ENCODE measurements at regions not wholly inside any gene's neighbourhood (a gene's known extent, or its start where the extent isn't known, plus 50 kb on each side); places are given as distances from the start of the nearest gene placed in this dataset.
"Not testable (repeated sequence)": the region's sequence is repeated elsewhere in the genome, so short reads cannot be mapped to it uniquely, and the experiment has no call there.

DNA sequence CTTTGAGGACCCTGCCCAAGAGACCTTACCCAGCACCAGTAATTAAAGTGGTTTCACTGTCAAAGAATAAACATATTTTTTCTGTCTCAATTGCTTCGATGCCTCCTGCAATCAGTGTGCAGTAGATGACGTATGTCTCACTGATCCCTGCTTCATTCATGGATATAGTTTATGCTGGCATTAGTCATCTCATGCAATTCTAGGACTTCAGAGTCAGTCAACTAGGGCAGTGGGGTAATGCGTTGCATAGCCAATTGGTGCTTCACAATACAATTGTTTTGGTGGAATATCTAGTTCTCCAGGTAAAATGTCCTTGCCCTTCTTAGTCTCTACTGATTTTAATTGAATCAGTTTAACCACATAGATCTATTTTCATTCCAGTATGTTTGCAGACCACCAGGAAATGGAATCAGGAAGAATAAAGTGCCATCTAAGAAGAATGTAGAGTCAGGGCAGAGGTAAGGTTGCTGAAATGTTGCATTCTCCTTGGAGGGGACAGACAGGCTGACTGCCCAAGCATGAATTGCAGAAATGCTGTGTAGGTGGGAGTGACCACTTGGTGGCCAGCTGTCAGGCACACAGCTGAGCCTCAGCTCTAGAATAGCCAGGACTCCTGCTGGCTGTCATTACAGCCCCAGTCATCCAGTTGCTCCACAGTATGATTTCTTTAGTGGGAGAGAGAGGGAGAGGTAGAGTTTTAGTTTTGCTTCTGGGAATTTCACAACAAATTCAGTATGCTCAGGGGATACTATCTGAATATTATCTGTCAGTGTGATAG lies 73.5 kb upstream of the MEGF10 start:
- H3K27me3 ChIP-seq (ENCODE audit: control insufficient read depth, extremely low read depth, insufficient read depth, low read length): no peaks in the 10 kb centered on the region
- no peaks in the 10 kb centered on the region for H3K79me2 ChIP-seq (ENCODE audit: control insufficient read depth, insufficient read depth, low read length)
- FAIRE-seq (no peak), DNase-seq (ENCODE audit: low read depth, low spot score) (no peak)
- dilution Hi-C loops (cut with MboI; ENCODE audit: extremely low pct_ligation_motif_present, low sequenced_read_pairs): no loop called here
- H3K4me3 ChIP-seq (ENCODE audit: control insufficient read depth in 2 of 3, extremely low read depth in 1 of 3, insufficient read depth in 2 of 3, low read depth in 1 of 3, low read length in 3 of 3): no peak overlapping the region
- H3K9ac ChIP-seq (ENCODE audit: control insufficient read depth, extremely low read depth, insufficient read depth, low read length): no peak overlapping the region
- H3K4me2 ChIP-seq (ENCODE audit: control insufficient read depth, extremely low read depth, insufficient read depth, low read depth, low read length): no peak overlapping the region
- H3K9me3 ChIP-seq (ENCODE audit: control insufficient read depth, low read depth, low read length): no peaks in the 10 kb centered on the region
- no peak overlapping the region for H3K27ac ChIP-seq (ENCODE audit: control insufficient read depth, insufficient read depth, low read length)
- H2AFZ ChIP-seq (ENCODE audit: control insufficient read depth, low read length): no peak overlapping the region
- no peak for TF ChIP-seq CTCF (optimal IDR thresholded peaks at IDR 0.05 in 1 of 3, IDR thresholded peaks at IDR 0.05 in 1 of 3, conservative IDR thresholded peaks at IDR 0.05 in 1 of 3; ENCODE audit: extremely low read depth in 1 of 3, insufficient read depth in 2 of 3, low read length in 3 of 3)
- TF ChIP-seq EZH2 (IDR thresholded peaks at IDR 0.05; ENCODE audit: low read length): no peak
- H3K9me1 ChIP-seq (ENCODE audit: control insufficient read depth, extremely low read depth, insufficient read depth, low read length): no peaks in the 10 kb centered on the region
- no peaks in the 10 kb centered on the region for H4K20me1 ChIP-seq (ENCODE audit: control insufficient read depth, extremely low read depth, insufficient read depth, low read length)
- no peaks in the 10 kb centered on the region for H3K4me1 ChIP-seq (ENCODE audit: control insufficient read depth, extremely low read depth, insufficient read depth, low read length)
- no peaks in the 10 kb centered on the region for H3K36me3 ChIP-seq (ENCODE audit: control insufficient read depth in 2 of 2, extremely low read depth in 1 of 2, insufficient read depth in 2 of 2, low read length in 2 of 2)

DNA sequence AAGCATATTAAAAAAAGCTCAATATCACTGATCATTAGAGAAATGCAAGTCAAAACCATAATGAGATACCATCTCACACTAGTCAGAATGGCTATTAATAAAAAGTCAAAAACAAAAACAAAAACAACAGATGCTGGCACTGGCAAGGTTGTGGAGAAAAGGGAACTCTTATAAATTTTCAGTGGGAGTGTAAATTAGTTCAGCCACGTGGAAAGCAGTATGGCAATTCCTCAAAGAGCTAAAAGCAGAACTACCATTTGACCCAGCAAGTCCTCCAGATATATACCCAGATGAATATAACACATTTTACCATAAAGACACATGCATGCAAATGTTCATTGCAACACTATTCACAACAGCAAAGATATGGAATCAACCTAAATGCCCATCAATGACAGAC lies 68.7 kb upstream of the MEGF10 start:
- dilution Hi-C loops (cut with MboI; ENCODE audit: extremely low pct_ligation_motif_present, low sequenced_read_pairs); H3K27me3 ChIP-seq (ENCODE audit: control insufficient read depth, extremely low read depth, insufficient read depth, low read length); H3K4me2 ChIP-seq (ENCODE audit: control insufficient read depth, extremely low read depth, insufficient read depth, low read depth, low read length); DNase-seq (ENCODE audit: low read depth, low spot score); H4K20me1 ChIP-seq (ENCODE audit: control insufficient read depth, extremely low read depth, insufficient read depth, low read length); H3K9me3 ChIP-seq (ENCODE audit: control insufficient read depth, low read depth, low read length); H3K36me3 ChIP-seq (ENCODE audit: control insufficient read depth in 2 of 2, extremely low read depth in 1 of 2, insufficient read depth in 2 of 2, low read length in 2 of 2); H3K9me1 ChIP-seq (ENCODE audit: control insufficient read depth, extremely low read depth, insufficient read depth, low read length); H3K79me2 ChIP-seq (ENCODE audit: control insufficient read depth, insufficient read depth, low read length); H3K4me1 ChIP-seq (ENCODE audit: control insufficient read depth, extremely low read depth, insufficient read depth, low read length); H3K4me3 ChIP-seq (ENCODE audit: control insufficient read depth in 2 of 3, extremely low read depth in 1 of 3, insufficient read depth in 2 of 3, low read depth in 1 of 3, low read length in 3 of 3); FAIRE-seq; H3K27ac ChIP-seq (ENCODE audit: control insufficient read depth, insufficient read depth, low read length); H2AFZ ChIP-seq (ENCODE audit: control insufficient read depth, low read length); H3K9ac ChIP-seq (ENCODE audit: control insufficient read depth, extremely low read depth, insufficient read depth, low read length): not testable (repeated sequence)

GRCh38 chr5:127222571-127223156 lies 67.9 kb upstream of the MEGF10 start:
- dilution Hi-C loops (cut with MboI; ENCODE audit: extremely low pct_ligation_motif_present, low sequenced_read_pairs); H3K9ac ChIP-seq (ENCODE audit: control insufficient read depth, extremely low read depth, insufficient read depth, low read length): not testable (repeated sequence)

More at GRCh38 chr5:127222571-127223156, 67.9 kb upstream of the MEGF10 start:
- H2AFZ ChIP-seq (ENCODE audit: control insufficient read depth, low read length); H3K9me3 ChIP-seq (ENCODE audit: control insufficient read depth, low read depth, low read length); H3K27ac ChIP-seq (ENCODE audit: control insufficient read depth, insufficient read depth, low read length); H3K79me2 ChIP-seq (ENCODE audit: control insufficient read depth, insufficient read depth, low read length); H3K4me1 ChIP-seq (ENCODE audit: control insufficient read depth, extremely low read depth, insufficient read depth, low read length); H3K9me1 ChIP-seq (ENCODE audit: control insufficient read depth, extremely low read depth, insufficient read depth, low read length); FAIRE-seq; H3K36me3 ChIP-seq (ENCODE audit: control insufficient read depth in 2 of 2, extremely low read depth in 1 of 2, insufficient read depth in 2 of 2, low read length in 2 of 2); H4K20me1 ChIP-seq (ENCODE audit: control insufficient read depth, extremely low read depth, insufficient read depth, low read length); H3K27me3 ChIP-seq (ENCODE audit: control insufficient read depth, extremely low read depth, insufficient read depth, low read length); DNase-seq (ENCODE audit: low read depth, low spot score); H3K4me2 ChIP-seq (ENCODE audit: control insufficient read depth, extremely low read depth, insufficient read depth, low read depth, low read length); H3K4me3 ChIP-seq (ENCODE audit: control insufficient read depth in 2 of 3, extremely low read depth in 1 of 3, insufficient read depth in 2 of 3, low read depth in 1 of 3, low read length in 3 of 3): not testable (repeated sequence)

Measured in keratinocyte (primary cell).